Endothelial cell of umbilical vein (primary cell): ENCODE measurements at regions not wholly inside any gene's neighbourhood (a gene's known extent, or its start where the extent isn't known, plus 50 kb on each side); places are given as distances from the start of the nearest gene placed in this dataset.

Source experiments
- BruUV-seq: library from RNA; stranded (reverse); fragments of 400-500 nt; replicated peaks from 2 replicates; lab custom pipeline; 2021; lab: Mats Ljungman, UMichigan
- CTCF ChIA-PET: fragments of 300-600, 350-600 bp; sonication (Branson Sonifier 250); formaldehyde crosslinking; loops from one replicate; lab custom pipeline; 2021; ENCODE audit warnings: antibody characterized with exemption, inconsistent platforms; lab: Charles Lee
- POLR2A ChIA-PET: fragments of 300-600, 350-600 bp; sonication (Branson Sonifier 250); formaldehyde crosslinking; loops from one replicate; lab custom pipeline; 2021; ENCODE audit warnings: antibody characterized with exemption, inconsistent platforms; lab: Charles Lee
- DNase-seq: peaks from one replicate; pipeline ENCODE4 v3.0.0-alpha.2; 2011; ENCODE audit warnings: low read depth, low spot score
- FAIRE-seq: peaks from 2 replicates; lab custom pipeline; 2011; peaks lifted over from hg19 to GRCh38; lab: Jason Lieb, UNC
- H2AFZ ChIP-seq: 2 replicates; pipeline ENCODE4 v1.6.0; 2012; ENCODE audit warnings: low read depth, low read length, control low read depth, inconsistent platforms
- H3K27ac ChIP-seq: 2 replicates; pipeline ENCODE4 v1.5.1; 2011; ENCODE audit warnings: low read depth, mild to moderate bottlenecking, control low read depth, low read length, moderate library complexity; ENCODE audit not compliant: insufficient read depth
- H3K27me3 ChIP-seq, 2 experiments: 2 replicates each; pipeline versions ENCODE4 v1.6.0 to v1.6.1; 2011; ENCODE audit warnings: low read length in 2 of 2, mixed read lengths in 1 of 2; ENCODE audit not compliant: control insufficient read depth in 2 of 2, insufficient read depth in 2 of 2
- H3K36me3 ChIP-seq, 2 experiments: 2 replicates in 1 of 2; 3 replicates in 1 of 2; pipeline ENCODE4 v1.5.1; 2011; ENCODE audit warnings: low read length in 2 of 2, mild to moderate bottlenecking in 1 of 2, moderate library complexity in 1 of 2; ENCODE audit not compliant: control insufficient read depth in 2 of 2, insufficient read depth in 2 of 2; ENCODE audit errors: extremely low read depth in 1 of 2
- H3K4me1 ChIP-seq: 3 replicates; pipeline ENCODE4 v1.5.1; 2011; ENCODE audit warnings: mild to moderate bottlenecking, low read length; ENCODE audit not compliant: control insufficient read depth, insufficient read depth; ENCODE audit errors: extremely low read depth
- H3K4me2 ChIP-seq: 2 replicates; pipeline ENCODE4 v1.6.1; 2011; ENCODE audit warnings: low read length, control low read depth, mixed read lengths; ENCODE audit not compliant: insufficient read depth
- H3K4me3 ChIP-seq, 3 experiments: fragments of 200-600 bp in 1 of 3; sonication (generic), shearing (Covaris generic) in 1 of 3; replicated peaks in 1 of 3; 2 replicates each; pipeline ENCODE4 v1.5.1; 2011 to 2016; ENCODE audit warnings: control low read depth in 3 of 3, low read length in 3 of 3, mild to moderate bottlenecking in 2 of 3, inconsistent platforms in 1 of 3, low read depth in 1 of 3, moderate library complexity in 1 of 3; ENCODE audit not compliant: insufficient read depth in 1 of 3
- H3K79me2 ChIP-seq: 2 replicates; pipeline ENCODE4 v1.6.0; 2012; ENCODE audit warnings: low read length, inconsistent platforms; ENCODE audit not compliant: control insufficient read depth, insufficient read depth
- H3K9ac ChIP-seq: replicated peaks from 2 replicates; pipeline ENCODE3; 2011; ENCODE audit warnings: low read length, control low read depth; ENCODE audit not compliant: insufficient read depth; ENCODE audit errors: extremely low read depth
- H3K9me1 ChIP-seq: replicated peaks from 3 replicates; pipeline ENCODE4 v1.6.0; 2011; ENCODE audit warnings: mild to moderate bottlenecking, low read length; ENCODE audit not compliant: control insufficient read depth, insufficient read depth; ENCODE audit errors: extremely low read depth
- H3K9me3 ChIP-seq: replicated peaks from 2 replicates; pipeline ENCODE4 v1.5.1; 2012; ENCODE audit warnings: low read length, inconsistent platforms; ENCODE audit not compliant: control insufficient read depth, insufficient read depth
- H4K20me1 ChIP-seq: replicated peaks from 2 replicates; pipeline ENCODE3; 2011; ENCODE audit warnings: mild to moderate bottlenecking, low read length; ENCODE audit not compliant: control insufficient read depth, insufficient read depth; ENCODE audit errors: extremely low read depth
- CTCF ChIP-seq, 2 donors: IDR thresholded peaks; 1 replicate in 1 of 2; 2 replicates in 1 of 2; pipeline ENCODE4 v1.5.1; 2011; ENCODE audit warnings: low read length in 2 of 2, mild to moderate bottlenecking in 2 of 2, moderate library complexity in 2 of 2, control low read depth in 1 of 2, inconsistent platforms in 1 of 2, low read depth in 1 of 2; ENCODE audit not compliant: insufficient read depth in 1 of 2; ENCODE audit errors: extremely low read depth in 1 of 2
- EZH2 ChIP-seq: IDR thresholded peaks from 2 replicates; pipeline ENCODE4 v1.6.1; 2012; ENCODE audit warnings: borderline replicate concordance, low read depth, mild to moderate bottlenecking, moderate library complexity, low read length, inconsistent platforms; ENCODE audit not compliant: severe bottlenecking
- FOS ChIP-seq: IDR thresholded peaks from 2 replicates; pipeline ENCODE4 v1.6.1; 2011; ENCODE audit warnings: mild to moderate bottlenecking, low read length, moderate library complexity, borderline replicate concordance; ENCODE audit not compliant: insufficient read depth
- GATA2 ChIP-seq: IDR thresholded peaks from 2 replicates; pipeline ENCODE4 v1.7.0; 2011; ENCODE audit warnings: low read depth, mild to moderate bottlenecking, moderate library complexity, mixed read lengths, low read length; ENCODE audit not compliant: insufficient read length, insufficient read depth
- JUN ChIP-seq: IDR thresholded peaks from 2 replicates; pipeline ENCODE4 v1.6.1; 2011; ENCODE audit warnings: borderline replicate concordance, low read depth; ENCODE audit not compliant: insufficient read length, insufficient read depth
- MAX ChIP-seq: IDR thresholded peaks from 2 replicates; pipeline ENCODE4 v1.6.1; 2011; ENCODE audit not compliant: insufficient read depth, insufficient read length
- MYC ChIP-seq: IDR thresholded peaks from one replicate; pipeline ENCODE4 v1.6.1; 2011; ENCODE audit warnings: mild to moderate bottlenecking, low read depth, low read length
- POLR2A ChIP-seq: IDR thresholded peaks from 2 replicates; pipeline ENCODE4 v1.6.1; 2012; ENCODE audit warnings: low read depth, mild to moderate bottlenecking, control low read depth, low read length
- POLR2AphosphoS5 ChIP-seq: IDR thresholded peaks from 2 replicates; pipeline ENCODE4 v1.6.1; 2012; ENCODE audit warnings: low read depth, mild to moderate bottlenecking, control low read depth, low read length, moderate library complexity; ENCODE audit not compliant: insufficient read depth
- dilution Hi-C: fragments of 300-500 bp; cut with MboI; formaldehyde crosslinking; loops from one replicate; pipeline ENCODE4 v1.15.0; 2019; ENCODE audit warnings: low sequenced_read_pairs; ENCODE audit not compliant: extremely low pct_ligation_motif_present
- intact Hi-C: fragments of 100-400 bp; cut with micrococcal nuclease; formaldehyde crosslinking; loops from one replicate; pipeline ENCODE4 v1.10.0; 2022

- Histone ChIP-seq H3K4me1 (no peaks in the 10 kb centered on the region), H4K20me1 (no peaks in the 10 kb centered on the region), H3K36me3 (no peaks in the 10 kb centered on the region), H3K4me3 (no peak overlapping the region), H3K9me3 (no peaks in the 10 kb centered on the region), H3K27ac (no peak overlapping the region), H3K27me3 (peaks cover 0 to under 1% of the 10 kb centered on the region in 2 experiments), H3K79me2 (no peaks in the 10 kb centered on the region), H2AFZ (no peak overlapping the region), H3K4me2 (no peak overlapping the region), H3K9ac (no peak overlapping the region), H3K9me1 (no peaks in the 10 kb centered on the region)
- CTCF ChIA-PET, result interaction anchor here (1.3 kb wide), 1 partner anchor 13 kb away, joined by 4 read pairs; no protein-coding TSS in a partner anchor
- no peak for FAIRE-seq
- DNase-seq, result no peak
- POLR2A ChIA-PET, result no interaction called here
- no TSS peak for BruUV-seq
- no peak for TF ChIP-seq POLR2AphosphoS5
- no peak for TF ChIP-seq POLR2A
- intact Hi-C loops, result no loop called here
- dilution Hi-C loops, result no loop called here
Observed at GRCh38 chr2:219702796-219703545, 75.5 kb downstream of the SLC4A3 start.

GRCh38 chr2:219704878-219705277, 77.4 kb downstream of the SLC4A3 start:
- no peaks in the 10 kb centered on the region for H3K4me1 ChIP-seq
- no peaks in the 10 kb centered on the region for H3K9me3 ChIP-seq
- POLR2A ChIA-PET, result no interaction called here
- no peaks in the 10 kb centered on the region for H4K20me1 ChIP-seq
- H3K27ac ChIP-seq, result no peak overlapping the region
- H3K4me2 ChIP-seq, result no peak overlapping the region
- intact Hi-C loops (no loop called here), dilution Hi-C loops (no loop called here)
- CTCF ChIA-PET, result no interaction called here
- H3K9ac ChIP-seq, result no peak overlapping the region
- DNase-seq, result no peak
- H3K79me2 ChIP-seq, result no peaks in the 10 kb centered on the region
- FAIRE-seq, result no peak
- H2AFZ ChIP-seq, result no peak overlapping the region
- no peaks in the 10 kb centered on the region for H3K36me3 ChIP-seq
- BruUV-seq, result no TSS peak
- H3K9me1 ChIP-seq, result no peaks in the 10 kb centered on the region
- TF ChIP-seq FOS (no peak), CTCF (IDR thresholded peaks at IDR 0.05; ENCODE audit: extremely low read depth in 1 of 2, insufficient read depth in 1 of 2, low read depth in 1 of 2, low read length in 2 of 2) (no peak), POLR2A (no peak), GATA2 (no peak), EZH2 (no peak), JUN (no peak), MYC (no peak), POLR2AphosphoS5 (no peak), MAX (no peak)
- H3K4me3 ChIP-seq, result no peak overlapping the region
- no peaks in the 10 kb centered on the region for H3K27me3 ChIP-seq
